ENCODE measurements at regions not wholly inside any gene's neighbourhood (a gene's known extent, or its start where the extent isn't known, plus 50 kb on each side); places are given as distances from the start of the nearest gene placed in this dataset.
"Not testable (repeated sequence)": the region's sequence is repeated elsewhere in the genome, so short reads cannot be mapped to it uniquely, and the experiment has no call there.

DNA sequence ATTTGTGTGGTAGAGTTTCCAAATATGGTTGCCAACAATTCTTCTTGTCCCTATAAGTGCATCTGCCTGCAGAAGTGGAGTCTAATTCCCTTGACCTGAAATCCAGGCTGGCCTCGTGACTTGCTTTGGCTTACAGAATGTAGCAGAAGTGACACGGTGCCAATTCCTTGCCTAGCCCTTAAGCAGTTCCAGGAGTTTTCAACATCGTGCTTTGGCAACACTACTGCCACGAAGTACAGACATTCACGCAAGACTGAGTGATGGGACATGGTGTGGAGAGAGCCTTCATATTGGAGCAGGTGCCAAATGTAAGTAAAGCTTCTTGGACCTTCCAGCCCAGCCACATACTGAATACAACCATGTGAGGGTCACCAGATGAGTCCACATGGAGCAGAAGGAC lies 92.9 kb upstream of the NEK6 start:
- Histone ChIP-seq H3K36me3 (no peaks in the 10 kb centered on the region), H3K9me3 (peaks cover 0 to 7% of the 10 kb centered on the region in 2 donors), H3K27me3 (no peaks in the 10 kb centered on the region), H3K4me1 (no peaks in the 10 kb centered on the region), H3K27ac (no peak overlapping the region), H3K4me3 (no peak overlapping the region)
- TF ChIP-seq, protein P1, sequence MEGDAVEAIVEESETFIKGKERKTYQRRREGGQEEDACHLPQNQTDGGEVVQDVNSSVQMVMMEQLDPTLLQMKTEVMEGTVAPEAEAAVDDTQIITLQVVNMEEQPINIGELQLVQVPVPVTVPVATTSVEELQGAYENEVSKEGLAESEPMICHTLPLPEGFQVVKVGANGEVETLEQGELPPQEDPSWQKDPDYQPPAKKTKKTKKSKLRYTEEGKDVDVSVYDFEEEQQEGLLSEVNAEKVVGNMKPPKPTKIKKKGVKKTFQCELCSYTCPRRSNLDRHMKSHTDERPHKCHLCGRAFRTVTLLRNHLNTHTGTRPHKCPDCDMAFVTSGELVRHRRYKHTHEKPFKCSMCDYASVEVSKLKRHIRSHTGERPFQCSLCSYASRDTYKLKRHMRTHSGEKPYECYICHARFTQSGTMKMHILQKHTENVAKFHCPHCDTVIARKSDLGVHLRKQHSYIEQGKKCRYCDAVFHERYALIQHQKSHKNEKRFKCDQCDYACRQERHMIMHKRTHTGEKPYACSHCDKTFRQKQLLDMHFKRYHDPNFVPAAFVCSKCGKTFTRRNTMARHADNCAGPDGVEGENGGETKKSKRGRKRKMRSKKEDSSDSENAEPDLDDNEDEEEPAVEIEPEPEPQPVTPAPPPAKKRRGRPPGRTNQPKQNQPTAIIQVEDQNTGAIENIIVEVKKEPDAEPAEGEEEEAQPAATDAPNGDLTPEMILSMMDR (IDR thresholded peaks at IDR 0.05) = no peak
- DNase-seq (ENCODE audit: low spot score in 2 of 2) = peak in 1 of 2 donors; percentile 64
- intact Hi-C loops (cut with DNase I) = no loop called here

DNA sequence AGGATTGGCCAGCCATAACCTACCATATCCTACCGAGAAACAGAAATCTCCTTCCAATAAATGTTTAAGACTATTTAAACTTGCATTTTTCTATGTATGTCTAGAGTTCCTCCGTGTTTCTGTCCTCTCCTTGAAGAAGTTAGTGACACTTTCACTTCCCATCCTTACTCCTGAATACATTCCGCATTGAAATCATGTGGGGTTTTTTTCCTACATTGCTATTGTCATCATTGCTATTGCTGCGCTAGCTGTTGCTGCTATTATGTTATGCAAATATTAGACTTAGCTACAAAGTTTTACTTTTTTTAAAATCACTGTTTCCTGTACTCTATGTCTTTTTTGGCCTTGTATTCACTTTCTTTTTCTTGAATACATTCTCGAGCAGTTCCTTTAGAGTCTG lies 83.3 kb upstream of the NEK6 start:
- TF ChIP-seq, protein P1 (IDR thresholded peaks at IDR 0.05) = no peak
- Histone ChIP-seq H3K4me1 (no peaks in the 10 kb centered on the region), H3K4me3 (no peak overlapping the region), H3K9me3 (no peaks in the 10 kb centered on the region), H3K36me3 (no peaks in the 10 kb centered on the region), H3K27me3 (no peaks in the 10 kb centered on the region), H3K27ac (no peak overlapping the region)
- intact Hi-C loops (cut with DNase I) = no loop called here
- no peak for DNase-seq (ENCODE audit: low spot score in 2 of 2)

DNA sequence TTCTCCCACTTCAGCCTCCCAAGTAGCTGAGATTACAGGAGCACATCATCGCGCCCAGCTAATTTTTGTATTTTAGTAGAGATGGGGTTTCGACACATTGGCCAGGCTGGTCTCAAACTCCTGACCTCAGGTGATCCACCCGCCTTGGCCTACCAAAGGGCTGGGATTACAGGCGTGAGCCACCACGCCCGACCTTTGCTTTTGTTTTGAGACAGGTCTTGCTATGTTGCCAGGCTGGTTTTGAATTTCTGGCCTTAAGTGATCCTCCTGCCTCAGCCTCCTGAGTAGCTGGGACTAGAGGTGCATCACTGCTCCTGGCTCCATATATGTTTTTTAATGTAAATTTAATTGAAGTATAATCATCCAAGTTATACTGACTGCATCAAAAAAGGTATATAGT lies 80.2 kb upstream of the NEK6 start:
- H3K27me3 ChIP-seq; intact Hi-C loops (cut with DNase I); DNase-seq (ENCODE audit: low spot score in 2 of 2); H3K4me1 ChIP-seq; H3K9me3 ChIP-seq; H3K27ac ChIP-seq; H3K36me3 ChIP-seq; H3K4me3 ChIP-seq: not testable (repeated sequence)

DNA sequence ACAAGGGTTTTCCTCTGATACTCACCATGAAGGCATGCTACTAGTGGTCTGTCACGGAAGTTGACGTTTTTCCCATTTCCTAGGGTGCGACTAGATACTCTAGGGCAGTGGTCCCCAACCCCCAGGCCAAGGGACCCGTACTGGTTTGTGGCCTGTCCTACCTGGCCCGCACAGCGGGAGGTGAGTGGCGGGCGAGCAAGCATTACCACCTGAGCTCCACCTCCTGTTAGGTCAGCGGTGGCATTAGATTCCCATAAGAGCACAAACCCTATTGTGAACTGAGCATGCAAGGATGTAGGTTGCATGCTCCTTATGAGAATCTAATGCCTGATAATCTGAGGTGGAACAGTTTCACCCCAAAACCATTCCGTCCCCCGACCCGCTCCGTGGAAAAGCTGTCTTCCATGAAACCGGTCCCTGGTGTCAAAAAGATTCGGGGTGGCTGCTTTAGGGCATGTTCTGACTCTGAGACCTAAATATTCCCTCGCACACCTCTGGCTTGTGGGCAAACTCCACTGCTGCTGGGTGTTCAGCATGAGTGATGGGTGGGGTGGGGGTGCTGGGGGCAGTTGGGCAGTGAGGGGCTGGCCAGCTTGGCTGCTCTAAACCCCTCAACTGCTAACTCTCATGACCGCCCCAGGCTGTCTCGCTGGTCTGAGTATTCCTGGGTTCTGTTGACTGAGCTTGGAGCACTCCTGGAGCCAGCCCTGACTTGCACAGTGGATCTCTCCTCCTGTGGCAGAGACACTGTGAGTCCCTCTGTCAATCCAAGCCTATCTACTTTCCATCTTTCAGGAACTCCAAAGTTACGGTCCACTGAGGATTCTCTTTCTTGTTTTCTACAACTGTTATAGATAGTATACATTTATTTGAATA lies 78.3 kb upstream of the NEK6 start:
- no peak overlapping the region for H3K27ac ChIP-seq
- no peaks in the 10 kb centered on the region for H3K36me3 ChIP-seq
- no peaks in the 10 kb centered on the region for H3K4me1 ChIP-seq
- H3K9me3 ChIP-seq = no peaks in the 10 kb centered on the region
- H3K27me3 ChIP-seq = no peaks in the 10 kb centered on the region
- no peak overlapping the region for H3K4me3 ChIP-seq
- intact Hi-C loops (cut with DNase I) = no loop called here
- TF ChIP-seq, protein P1 (IDR thresholded peaks at IDR 0.05) = no peak
- DNase-seq (ENCODE audit: low spot score in 2 of 2) = no peak

DNA sequence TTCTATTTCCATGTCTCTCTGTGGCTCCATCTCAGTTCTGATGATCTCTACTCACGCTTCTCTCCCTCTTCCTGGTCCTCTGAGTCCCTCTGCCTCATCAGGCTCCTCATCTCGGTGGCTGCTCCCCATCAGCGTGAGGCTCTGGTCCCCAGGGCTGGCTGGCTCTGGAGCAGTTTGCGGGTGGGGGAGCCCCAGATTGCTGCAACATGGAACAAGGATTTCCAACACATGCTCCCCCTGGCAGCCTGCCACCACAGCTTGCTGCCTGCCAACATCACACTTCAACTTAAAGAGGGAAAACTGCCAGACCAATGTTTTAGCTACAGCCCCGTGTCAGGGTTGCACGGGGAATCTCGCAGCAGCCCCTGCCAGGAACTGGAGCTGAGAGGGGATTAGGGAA lies 77.2 kb upstream of the NEK6 start:
- Histone ChIP-seq H3K36me3 (no peaks in the 10 kb centered on the region), H3K27me3 (no peaks in the 10 kb centered on the region), H3K4me1 (no peaks in the 10 kb centered on the region), H3K27ac (no peak overlapping the region), H3K4me3 (no peak overlapping the region), H3K9me3 (no peaks in the 10 kb centered on the region)
- intact Hi-C loops (cut with DNase I) = no loop called here
- no peak for DNase-seq (ENCODE audit: low spot score in 2 of 2)
- TF ChIP-seq, protein P1 (IDR thresholded peaks at IDR 0.05) = no peak

DNA sequence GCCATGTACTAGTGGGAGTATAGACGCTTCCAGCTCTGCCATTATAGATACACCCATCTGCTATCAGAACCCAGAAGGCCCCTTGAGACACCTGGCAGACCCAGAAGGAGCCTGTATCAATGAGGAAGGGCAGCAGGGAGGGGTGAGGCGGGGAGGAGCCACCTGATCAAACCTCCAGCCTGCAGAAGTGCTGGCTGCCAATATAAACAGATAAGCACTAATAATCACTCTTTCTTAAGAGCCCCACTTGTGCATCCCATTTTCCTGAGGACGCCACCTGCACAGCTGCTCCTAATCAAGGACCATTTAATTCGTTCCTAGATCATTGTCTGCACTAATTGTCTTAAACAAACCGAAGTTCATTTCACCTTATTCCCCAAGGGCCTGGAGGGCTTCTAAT lies 75.0 kb upstream of the NEK6 start:
- Histone ChIP-seq H3K4me3 (no peak overlapping the region), H3K27me3 (no peaks in the 10 kb centered on the region), H3K9me3 (no peaks in the 10 kb centered on the region), H3K4me1 (no peaks in the 10 kb centered on the region), H3K27ac (no peak overlapping the region), H3K36me3 (no peaks in the 10 kb centered on the region)
- DNase-seq (ENCODE audit: low spot score in 2 of 2) = no peak
- intact Hi-C loops (cut with DNase I) = no loop called here
- TF ChIP-seq, protein P1 (IDR thresholded peaks at IDR 0.05) = no peak

All from ascending aorta (tissue), 2 donors.